VCaP (cell line): ENCODE measurements at regions not wholly inside any gene's neighbourhood (a gene's known extent, or its start where the extent isn't known, plus 50 kb on each side); places are given as distances from the start of the nearest gene placed in this dataset.

ENCODE experiments used
- H3K27ac ChIP-seq: fragments of 450-650 bp; 2 replicates; pipeline ENCODE4 v1.5.1; 2017
- CTCF ChIP-seq: fragments of 450-650 bp; conservative IDR thresholded peaks from 2 replicates; pipeline ENCODE4 v1.5.1; 2017; ENCODE audit warnings: mild to moderate bottlenecking, moderate library complexity

GRCh38 chr21:38959692-38960061 is 153.9 kb downstream of the ETS2 start:
- H3K27ac ChIP-seq = no peak overlapping the region; the same call in 1 of the 2 replicates
- TF ChIP-seq CTCF = no peak

- H3K27ac ChIP-seq = no peak overlapping the region; the same call in 1 of the 2 replicates
- no peak for TF ChIP-seq CTCF
Measured at GRCh38 chr21:38958940-38959691, 153.4 kb downstream of the ETS2 start.

GRCh38 chr21:38958323-38958705 is 152.6 kb downstream of the ETS2 start:
- TF ChIP-seq CTCF = no peak

GRCh38 chr21:38957575-38958322 is 152.0 kb downstream of the ETS2 start:
- no peak overlapping the region for H3K27ac ChIP-seq
- TF ChIP-seq CTCF = no peak

More at GRCh38 chr21:38958323-38958705, 152.6 kb downstream of the ETS2 start:
- no peak overlapping the region for H3K27ac ChIP-seq

- no peak for TF ChIP-seq CTCF
- H3K27ac ChIP-seq = 0 out of 2 replicates have a peak overlapping the region, but pooled peaks have one; percentile 12
Measured at GRCh38 chr21:38956856-38957571, 151.3 kb downstream of the ETS2 start.

- H3K27ac ChIP-seq = 0 out of 2 replicates have a peak overlapping the region, but pooled peaks have one; percentile 12
- no peak for TF ChIP-seq CTCF
Measured at GRCh38 chr21:38956521-38956855, 150.8 kb downstream of the ETS2 start.

- TF ChIP-seq CTCF = no peak
- H3K27ac ChIP-seq = no peak overlapping the region
Measured at GRCh38 chr21:38956007-38956406, 150.3 kb downstream of the ETS2 start.
